Retinal pigment epithelial cell (primary cell): ENCODE measurements at regions not wholly inside any gene's neighbourhood (a gene's known extent, or its start where the extent isn't known, plus 50 kb on each side); places are given as distances from the start of the nearest gene placed in this dataset.
"Not testable (repeated sequence)": the region's sequence is repeated elsewhere in the genome, so short reads cannot be mapped to it uniquely, and the experiment has no call there.

Experiments used
- DNase-seq: peaks from one replicate; pipeline ENCODE4 v3.0.0-alpha.2; 2010; ENCODE audit warnings: low read depth
- H3K4me3 ChIP-seq: 2 replicates; pipeline ENCODE4 v1.5.1; 2011; ENCODE audit warnings: mild to moderate bottlenecking, low read length, control low read depth, moderate library complexity
- CTCF ChIP-seq: conservative IDR thresholded peaks from 2 replicates; pipeline ENCODE4 v1.5.1; 2011; ENCODE audit warnings: low read depth, low read length, control low read depth, inconsistent platforms

- no peak for TF ChIP-seq CTCF
- no peak overlapping the region for H3K4me3 ChIP-seq
- DNase-seq = no peak
These were observed 270.4 kb upstream of the TUT7 start for GRCh38 chr9:86624630-86625029.

- H3K4me3 ChIP-seq = no peak overlapping the region
- TF ChIP-seq CTCF = peak; percentile 58
- DNase-seq = peak; percentile 73
These were observed 260.9 kb upstream of the TUT7 start for GRCh38 chr9:86614871-86615849.

- TF ChIP-seq CTCF = no peak
These were observed 259.7 kb upstream of the TUT7 start for GRCh38 chr9:86613943-86614342.

GRCh38 chr9:86611534-86611933 is 257.3 kb upstream of the TUT7 start:
- DNase-seq, H3K4me3 ChIP-seq: not testable (repeated sequence)

More at GRCh38 chr9:86613943-86614342, 259.7 kb upstream of the TUT7 start:
- DNase-seq = no peak
- no peak overlapping the region for H3K4me3 ChIP-seq

- TF ChIP-seq CTCF = no peak
- H3K4me3 ChIP-seq = no peak overlapping the region
- DNase-seq = no peak
These were observed 251.1 kb upstream of the TUT7 start for GRCh38 chr9:86605303-86605702.

GRCh38 chr9:86604741-86605140 is 250.5 kb upstream of the TUT7 start:
- no peak for TF ChIP-seq CTCF
- H3K4me3 ChIP-seq = no peak overlapping the region
- DNase-seq = no peak

- no peak overlapping the region for H3K4me3 ChIP-seq
- DNase-seq = no peak
- TF ChIP-seq CTCF = no peak
These were observed 248.5 kb upstream of the TUT7 start for GRCh38 chr9:86602715-86603114.
